Type B pancreatic cell (in vitro differentiated cells): ENCODE measurements at regions not wholly inside any gene's neighbourhood (a gene's known extent, or its start where the extent isn't known, plus 50 kb on each side); places are given as distances from the start of the nearest gene placed in this dataset.

Source experiments
- DNase-seq: peaks from one replicate; pipeline ENCODE4 v3.0.0; 2021; ENCODE audit warnings: mixed read lengths; ENCODE audit not compliant: unreplicated experiment; ENCODE audit errors: extremely low spot score
- H3K27ac Mint-ChIP-seq: 2 replicates; pipeline ENCODE4 v1.8.0; 2021; ENCODE audit warnings: mild to moderate bottlenecking, mixed read lengths
- H3K27me3 Mint-ChIP-seq: 2 replicates; pipeline ENCODE4 v1.8.0; 2021; ENCODE audit warnings: mixed read lengths
- H3K36me3 Mint-ChIP-seq: 2 replicates; pipeline ENCODE4 v1.8.0; 2021; ENCODE audit warnings: mixed read lengths
- H3K4me1 Mint-ChIP-seq: one replicate; pipeline ENCODE4 v1.8.0; 2021; ENCODE audit warnings: mixed read lengths; ENCODE audit not compliant: unreplicated experiment
- H3K4me3 Mint-ChIP-seq: 2 replicates; pipeline ENCODE4 v1.8.0; 2021; ENCODE audit warnings: mild to moderate bottlenecking, mixed read lengths
- H3K9me3 Mint-ChIP-seq: 2 replicates; pipeline ENCODE4 v1.8.0; 2021; ENCODE audit warnings: mixed read lengths
- TF ChIP-seq, protein P1 (sequence below): fragments of 200-600 bp; sonication (generic); conservative IDR thresholded peaks from 2 replicates; pipeline ENCODE4 v1.5.0; 2021; ENCODE audit warnings: antibody characterized with exemption, mild to moderate bottlenecking

DNA sequence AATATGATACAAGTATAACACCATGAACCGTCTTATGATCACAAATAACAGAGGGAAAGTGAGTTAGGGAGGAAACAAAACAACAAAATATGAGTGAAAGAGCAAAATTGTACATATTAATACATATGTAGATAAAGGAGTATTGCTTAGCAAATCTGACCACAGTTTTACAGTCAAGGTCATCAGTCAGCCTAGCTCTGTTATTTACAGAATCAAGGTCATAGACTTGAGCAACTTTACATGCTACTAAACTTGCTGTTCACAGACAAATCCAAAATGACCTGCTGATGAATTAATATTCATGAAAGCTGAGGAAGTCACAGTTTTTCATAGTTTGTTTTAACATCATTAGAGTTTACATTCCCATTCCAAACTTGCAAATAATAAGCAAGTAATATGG, 1387.7 kb upstream of the ACO1 start:
- DNase-seq, result no peak
- peaks cover 3% of the 10 kb centered on the region for H3K9me3 Mint-ChIP-seq
- H3K27ac Mint-ChIP-seq, result no peak overlapping the region
- no peak overlapping the region for H3K4me3 Mint-ChIP-seq
- no peaks in the 10 kb centered on the region for H3K4me1 Mint-ChIP-seq
- no peaks in the 10 kb centered on the region for H3K36me3 Mint-ChIP-seq
- no peaks in the 10 kb centered on the region for H3K27me3 Mint-ChIP-seq
- TF ChIP-seq, protein P1, sequence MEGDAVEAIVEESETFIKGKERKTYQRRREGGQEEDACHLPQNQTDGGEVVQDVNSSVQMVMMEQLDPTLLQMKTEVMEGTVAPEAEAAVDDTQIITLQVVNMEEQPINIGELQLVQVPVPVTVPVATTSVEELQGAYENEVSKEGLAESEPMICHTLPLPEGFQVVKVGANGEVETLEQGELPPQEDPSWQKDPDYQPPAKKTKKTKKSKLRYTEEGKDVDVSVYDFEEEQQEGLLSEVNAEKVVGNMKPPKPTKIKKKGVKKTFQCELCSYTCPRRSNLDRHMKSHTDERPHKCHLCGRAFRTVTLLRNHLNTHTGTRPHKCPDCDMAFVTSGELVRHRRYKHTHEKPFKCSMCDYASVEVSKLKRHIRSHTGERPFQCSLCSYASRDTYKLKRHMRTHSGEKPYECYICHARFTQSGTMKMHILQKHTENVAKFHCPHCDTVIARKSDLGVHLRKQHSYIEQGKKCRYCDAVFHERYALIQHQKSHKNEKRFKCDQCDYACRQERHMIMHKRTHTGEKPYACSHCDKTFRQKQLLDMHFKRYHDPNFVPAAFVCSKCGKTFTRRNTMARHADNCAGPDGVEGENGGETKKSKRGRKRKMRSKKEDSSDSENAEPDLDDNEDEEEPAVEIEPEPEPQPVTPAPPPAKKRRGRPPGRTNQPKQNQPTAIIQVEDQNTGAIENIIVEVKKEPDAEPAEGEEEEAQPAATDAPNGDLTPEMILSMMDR, result no peak

DNA sequence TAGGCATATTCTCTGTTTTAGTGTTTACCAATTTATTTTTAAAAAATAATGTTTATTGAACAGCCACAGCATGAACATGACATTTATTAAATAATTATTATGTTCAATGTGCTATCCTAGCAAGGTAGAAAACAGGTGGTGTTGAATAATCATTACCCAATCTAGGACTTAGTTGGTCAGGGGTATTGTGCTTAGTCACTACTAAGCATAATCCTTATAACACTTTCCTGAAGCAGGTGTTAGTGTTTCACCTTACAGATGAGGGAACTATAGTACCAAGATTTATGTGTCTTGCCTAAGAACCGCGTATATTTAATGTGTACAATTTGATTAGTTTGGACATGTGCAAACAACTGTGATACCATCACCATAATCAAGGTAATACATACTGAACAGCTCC, 1387.2 kb upstream of the ACO1 start:
- peaks cover 7% of the 10 kb centered on the region for H3K9me3 Mint-ChIP-seq
- DNase-seq, result no peak
- no peaks in the 10 kb centered on the region for H3K36me3 Mint-ChIP-seq
- no peaks in the 10 kb centered on the region for H3K27me3 Mint-ChIP-seq
- no peak overlapping the region for H3K27ac Mint-ChIP-seq
- TF ChIP-seq, protein P1, result no peak
- no peak overlapping the region for H3K4me3 Mint-ChIP-seq
- H3K4me1 Mint-ChIP-seq, result no peaks in the 10 kb centered on the region

DNA sequence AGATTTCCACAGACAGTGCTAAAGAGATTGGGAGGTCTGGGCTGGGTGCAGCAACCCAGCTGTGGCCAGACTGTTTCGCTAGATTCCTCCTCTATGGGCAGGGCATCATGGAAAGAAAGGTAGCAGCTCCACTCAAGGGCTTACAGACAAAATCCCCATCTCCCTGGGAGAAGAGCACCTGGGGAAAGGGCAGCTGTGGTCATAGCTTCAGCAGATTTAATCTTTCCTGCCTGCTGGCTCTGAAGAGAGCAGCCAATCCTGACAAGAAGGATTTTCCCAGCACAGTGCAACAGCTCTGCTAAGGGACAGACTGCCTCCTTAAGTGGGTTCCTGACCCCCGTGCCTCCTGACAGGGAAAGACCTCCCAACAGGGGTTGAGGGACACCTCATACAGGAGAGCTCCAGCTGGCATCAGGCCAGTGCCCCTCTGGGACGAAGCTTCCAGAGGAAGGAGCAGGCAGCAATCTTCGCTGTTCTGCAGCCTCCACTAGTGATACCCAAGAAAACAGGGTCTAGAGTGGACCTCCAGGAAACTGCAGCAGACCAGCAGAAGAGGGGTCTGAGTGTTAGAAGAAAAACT, 1379.3 kb upstream of the ACO1 start:
- TF ChIP-seq, protein P1, result no peak
- H3K4me3 Mint-ChIP-seq, result no peak overlapping the region
- H3K4me1 Mint-ChIP-seq, result no peaks in the 10 kb centered on the region
- peaks cover 7% of the 10 kb centered on the region for H3K9me3 Mint-ChIP-seq
- H3K27ac Mint-ChIP-seq, result no peak overlapping the region
- H3K27me3 Mint-ChIP-seq, result no peaks in the 10 kb centered on the region
- no peaks in the 10 kb centered on the region for H3K36me3 Mint-ChIP-seq
- DNase-seq, result no peak

DNA sequence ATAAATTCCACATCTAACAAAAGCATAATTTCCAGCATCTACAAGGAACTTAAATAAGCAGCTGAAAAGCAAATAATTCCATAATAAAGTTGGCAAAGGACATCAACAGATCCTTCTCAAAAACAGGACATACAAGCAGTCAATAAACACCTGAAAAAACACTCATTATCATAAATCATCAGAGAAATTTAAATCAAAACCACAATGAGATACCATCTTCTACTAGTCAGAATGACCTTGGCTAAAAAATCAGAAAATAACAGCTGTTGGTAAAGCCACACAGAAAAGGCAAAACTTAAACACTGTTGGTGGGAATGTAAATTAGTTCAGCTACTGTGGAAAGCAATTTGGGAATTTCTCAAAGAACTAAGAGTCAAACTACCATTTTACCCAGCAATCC, 1371.1 kb upstream of the ACO1 start:
- H3K4me1 Mint-ChIP-seq, result no peaks in the 10 kb centered on the region
- no peaks in the 10 kb centered on the region for H3K27me3 Mint-ChIP-seq
- no peaks in the 10 kb centered on the region for H3K9me3 Mint-ChIP-seq
- DNase-seq, result no peak
- no peaks in the 10 kb centered on the region for H3K36me3 Mint-ChIP-seq
- TF ChIP-seq, protein P1, result no peak
- no peak overlapping the region for H3K4me3 Mint-ChIP-seq
- H3K27ac Mint-ChIP-seq, result no peak overlapping the region

DNA sequence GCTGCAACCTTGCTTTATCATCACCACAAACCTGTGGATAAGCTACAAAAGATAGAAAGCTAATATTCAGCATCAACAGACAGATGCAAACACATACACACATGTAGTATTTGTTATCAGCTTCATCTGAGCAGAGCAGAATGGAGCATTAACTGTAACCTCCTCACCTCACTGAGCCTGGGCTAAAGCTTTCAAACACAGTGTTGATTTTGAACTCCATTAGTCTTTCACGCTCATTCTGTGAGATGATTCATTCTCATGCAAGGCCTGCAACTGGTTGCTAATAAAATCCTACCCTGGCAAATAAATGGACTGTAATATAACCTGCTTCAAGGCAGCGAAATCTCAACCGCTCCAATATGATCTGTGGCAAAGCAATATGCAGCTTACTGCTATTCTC, 1360.6 kb upstream of the ACO1 start:
- H3K4me3 Mint-ChIP-seq, result no peak overlapping the region
- H3K4me1 Mint-ChIP-seq, result peaks cover 7% of the 10 kb centered on the region
- H3K9me3 Mint-ChIP-seq, result no peaks in the 10 kb centered on the region
- no peaks in the 10 kb centered on the region for H3K36me3 Mint-ChIP-seq
- H3K27ac Mint-ChIP-seq, result no peak overlapping the region
- H3K27me3 Mint-ChIP-seq, result no peaks in the 10 kb centered on the region
- TF ChIP-seq, protein P1, result no peak
- no peak for DNase-seq

DNA sequence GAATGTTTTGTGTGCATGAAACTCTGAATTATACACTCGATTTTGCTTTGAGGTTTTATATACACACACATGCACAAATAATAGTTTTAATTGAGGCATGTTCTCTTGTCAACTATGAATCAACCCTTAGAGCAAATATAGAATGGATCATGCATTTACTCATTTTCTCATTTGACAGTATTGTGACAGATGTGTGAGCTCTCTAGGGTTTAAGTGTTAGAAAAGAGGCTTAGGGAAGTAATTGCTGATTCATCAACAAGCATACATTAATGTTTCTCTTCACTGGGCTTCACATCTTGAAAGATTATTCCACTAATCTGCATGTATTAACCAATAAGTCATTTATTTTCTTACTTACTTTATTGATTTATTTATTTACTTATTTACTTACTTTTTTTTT, 1356.8 kb upstream of the ACO1 start:
- Mint-ChIP-seq H3K4me1 (peaks cover 14% of the 10 kb centered on the region), H3K27ac (no peak overlapping the region), H3K36me3 (no peaks in the 10 kb centered on the region), H3K9me3 (no peaks in the 10 kb centered on the region), H3K4me3 (no peak overlapping the region), H3K27me3 (no peaks in the 10 kb centered on the region)
- no peak for DNase-seq
- TF ChIP-seq, protein P1, result no peak
